NCI-H446 treated with DMSO at 0.1 percent for 48 hours (cell line): ENCODE measurements at regions not wholly inside any gene's neighbourhood (a gene's known extent, or its start where the extent isn't known, plus 50 kb on each side); places are given as distances from the start of the nearest gene placed in this dataset.

Experiments
- DNase-seq: peaks from one replicate; lab custom pipeline; 2025; lab: John Stamatoyannopoulos, UW

DNA sequence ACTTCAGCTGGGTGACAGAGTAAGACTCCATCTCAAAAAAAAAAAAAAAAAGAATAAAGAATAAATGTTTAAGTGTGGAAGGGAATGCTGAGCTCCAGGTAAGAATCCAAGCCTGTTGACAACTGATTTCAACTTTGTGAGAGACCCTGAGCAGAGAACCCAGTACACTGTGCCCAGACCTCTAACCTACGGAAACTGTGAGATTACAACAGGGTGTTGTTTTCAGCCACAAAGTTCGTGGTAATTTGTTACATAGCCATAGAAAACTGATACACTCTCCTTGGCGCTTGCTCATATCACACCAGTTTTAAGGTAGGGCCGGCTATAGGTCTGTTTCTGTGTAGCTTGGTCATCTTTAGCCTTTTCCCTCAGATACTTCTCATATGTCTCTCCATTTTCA is 98.4 kb upstream of the PAPOLG start:
- DNase-seq = no peak

DNA sequence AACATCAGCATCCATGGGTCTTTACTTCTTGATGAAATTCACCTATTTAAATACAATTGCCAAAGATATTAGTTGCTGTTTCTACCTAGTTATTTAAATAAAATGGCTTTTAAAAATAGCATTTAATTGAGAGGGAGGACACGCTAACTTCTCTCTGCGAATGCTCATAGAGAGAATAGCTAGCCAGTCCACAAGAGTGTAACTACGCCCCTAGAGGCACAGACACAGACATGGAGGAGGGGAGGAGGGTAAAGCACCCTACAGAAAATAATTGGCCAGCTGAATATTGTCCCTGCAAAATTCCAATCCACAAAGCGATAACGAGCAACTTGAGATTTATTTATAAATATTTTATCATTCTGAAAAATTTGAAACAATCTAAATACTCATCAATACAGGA is 97.0 kb upstream of the PAPOLG start:
- no peak for DNase-seq

DNA sequence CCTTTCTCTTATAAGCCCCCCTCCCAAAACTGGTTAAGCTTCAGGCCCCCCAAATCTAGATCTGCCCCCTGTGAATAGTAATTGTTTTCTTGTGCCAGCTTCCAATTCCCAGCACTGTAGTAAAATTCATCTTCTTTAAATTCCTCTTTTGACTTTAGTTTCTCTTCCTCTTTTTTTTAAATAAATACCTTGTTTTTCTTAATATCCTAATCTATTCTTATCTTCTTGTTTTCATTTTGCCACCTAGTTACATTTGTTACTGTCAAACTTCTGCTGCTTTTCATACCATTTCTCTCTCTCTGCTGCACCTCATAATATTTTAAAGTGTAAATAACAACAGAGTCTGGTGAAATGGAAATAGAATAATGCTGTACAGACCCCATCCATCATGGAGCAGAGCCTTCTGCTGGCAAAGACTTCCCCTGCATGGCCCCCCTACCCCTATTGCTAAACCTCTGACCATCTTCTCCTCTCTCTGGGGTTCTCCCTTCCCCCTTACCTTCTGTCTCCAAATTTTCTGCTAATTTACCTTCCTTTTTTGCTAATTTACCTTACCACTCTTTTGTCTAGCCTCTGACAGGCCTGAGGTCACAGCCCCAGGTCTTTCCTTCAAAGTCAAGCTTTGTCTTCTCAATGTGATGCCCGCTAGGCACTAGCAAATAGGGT is 94.9 kb upstream of the PAPOLG start:
- no peak for DNase-seq

DNA sequence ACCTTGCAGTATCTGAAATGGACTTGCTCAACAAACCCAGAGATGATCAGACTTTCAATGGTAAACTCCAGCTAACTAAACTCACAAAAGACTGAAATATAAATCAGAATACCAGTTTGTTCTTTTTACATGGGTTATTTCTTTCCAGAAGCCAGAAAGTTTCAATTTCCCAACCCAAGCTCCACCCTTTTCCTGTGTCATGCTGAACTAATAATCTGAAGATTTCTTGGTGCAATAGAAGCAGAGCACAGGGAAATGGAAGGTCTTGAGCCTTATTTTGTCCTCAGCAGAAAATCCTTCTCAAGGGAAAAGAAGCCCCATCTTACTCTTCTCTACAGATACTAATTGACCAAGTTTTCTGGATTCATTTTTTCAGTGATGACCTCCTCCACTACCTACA is 93.3 kb upstream of the PAPOLG start:
- DNase-seq = no peak

DNA sequence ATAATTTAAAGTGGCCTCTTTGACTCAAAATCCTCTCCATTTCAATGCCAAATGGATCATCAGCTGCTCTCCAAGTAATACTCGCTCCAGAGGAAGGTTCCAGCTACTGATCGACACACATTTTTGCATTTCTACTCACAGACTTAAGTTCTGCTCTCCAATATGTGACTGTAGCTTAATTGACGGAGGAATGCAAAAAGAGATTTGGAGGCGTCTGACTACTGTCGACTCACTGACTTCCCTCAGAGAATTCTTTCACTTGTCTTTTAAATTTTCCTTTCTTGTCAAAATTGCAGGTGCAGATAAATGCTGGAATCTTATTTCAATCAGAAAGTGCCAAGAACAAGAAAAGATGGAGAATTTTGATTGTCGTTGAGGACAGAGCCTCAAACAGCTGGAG is 84.1 kb upstream of the PAPOLG start:
- no peak for DNase-seq

DNA sequence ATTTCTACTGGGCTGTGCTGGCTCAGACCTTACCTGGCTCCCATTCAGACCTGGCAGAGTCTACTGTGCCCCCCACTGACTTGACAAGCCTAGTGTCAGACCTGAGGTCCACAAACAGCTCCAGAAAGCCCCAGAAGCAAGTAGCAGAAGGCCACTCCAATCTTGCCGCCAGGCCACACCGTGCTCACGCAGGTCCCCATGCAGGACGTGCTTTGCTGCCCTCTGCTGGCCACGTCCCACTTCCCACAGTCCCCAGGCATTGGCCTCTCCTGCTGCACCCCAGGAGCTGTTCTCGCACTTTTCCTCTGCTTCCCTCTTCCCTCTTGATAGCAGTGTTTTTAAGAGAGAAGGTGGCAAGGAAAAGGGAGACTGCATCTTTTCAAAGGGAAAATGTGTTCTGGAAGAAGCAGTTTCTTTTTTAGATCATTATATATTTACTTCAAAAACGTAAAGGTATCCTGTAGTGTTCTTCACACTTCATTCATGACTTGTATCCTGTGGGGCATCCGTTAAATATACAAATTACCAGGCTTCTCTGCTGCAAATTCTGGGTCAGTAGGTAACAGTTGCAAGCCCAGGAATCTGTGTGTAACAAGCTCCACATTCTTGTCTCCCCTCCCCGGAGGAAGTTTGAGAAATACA is 81.4 kb upstream of the PAPOLG start:
- peak; percentile 43 for DNase-seq

DNA sequence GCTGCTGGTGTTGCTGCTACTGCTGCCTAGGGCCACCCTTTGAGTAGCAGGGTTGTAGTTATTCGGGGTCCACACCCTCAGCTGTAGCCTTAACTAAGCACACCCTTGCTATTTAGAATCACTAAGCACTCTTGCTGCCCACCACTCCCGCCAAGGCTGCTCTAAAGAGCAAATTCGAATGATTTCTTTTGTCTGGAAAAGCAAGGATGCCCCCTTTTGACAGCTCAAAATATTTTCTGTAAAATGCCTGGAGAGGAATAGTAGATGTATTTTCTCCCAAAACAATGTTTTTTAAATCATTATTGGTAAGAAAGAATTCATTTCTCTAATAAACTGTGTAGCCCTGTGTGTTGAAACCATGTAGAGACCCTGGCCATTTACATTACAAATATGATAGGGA is 80.8 kb upstream of the PAPOLG start:
- DNase-seq = no peak

DNA sequence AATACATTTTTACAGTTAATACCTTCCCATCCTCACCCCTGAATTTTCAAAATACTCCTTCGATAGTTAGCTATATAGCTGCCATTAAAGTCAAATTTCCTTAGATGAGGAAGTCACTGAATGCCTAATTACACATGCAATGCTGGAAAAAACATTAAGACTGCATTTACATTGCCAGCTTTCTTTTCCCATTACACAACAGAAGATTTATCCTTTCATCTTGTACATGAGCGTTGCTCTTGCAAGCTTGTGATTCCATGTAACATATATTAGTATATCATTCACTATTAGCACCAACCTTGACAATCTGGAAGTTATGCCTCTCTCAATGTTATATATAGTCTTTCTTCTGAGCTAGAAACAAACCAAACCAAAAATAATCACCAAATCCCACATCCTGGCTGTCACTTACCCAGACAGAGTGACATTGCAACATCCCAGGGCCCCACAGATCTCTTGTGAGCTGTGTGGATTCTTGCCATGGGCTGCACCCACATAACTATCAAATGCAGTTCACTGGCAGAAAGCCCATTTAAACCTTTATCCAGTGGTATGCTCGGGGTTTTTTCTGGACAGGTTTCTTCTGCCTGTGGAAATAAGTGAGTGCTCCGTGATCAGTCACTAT is 79.2 kb upstream of the PAPOLG start:
- no peak for DNase-seq

DNA sequence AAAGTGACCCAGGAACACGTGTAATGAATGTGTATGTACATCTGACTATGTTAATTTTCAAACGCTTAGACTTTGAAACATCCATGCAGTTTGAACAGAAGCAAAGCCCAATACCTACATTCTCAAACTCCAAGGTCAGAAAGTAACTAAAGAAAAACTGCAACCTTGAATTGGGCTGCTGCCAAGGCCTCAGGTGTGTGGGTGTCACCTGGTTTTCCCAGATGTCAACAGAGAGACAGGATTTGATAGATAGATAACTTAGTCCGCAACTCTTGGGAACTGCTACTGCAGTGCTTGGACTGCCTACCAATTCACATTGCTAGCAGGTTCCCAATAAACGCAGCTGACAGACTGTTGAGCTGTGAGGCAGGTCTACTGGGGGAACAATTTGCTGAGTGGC is 78.7 kb upstream of the PAPOLG start:
- DNase-seq = no peak

DNA sequence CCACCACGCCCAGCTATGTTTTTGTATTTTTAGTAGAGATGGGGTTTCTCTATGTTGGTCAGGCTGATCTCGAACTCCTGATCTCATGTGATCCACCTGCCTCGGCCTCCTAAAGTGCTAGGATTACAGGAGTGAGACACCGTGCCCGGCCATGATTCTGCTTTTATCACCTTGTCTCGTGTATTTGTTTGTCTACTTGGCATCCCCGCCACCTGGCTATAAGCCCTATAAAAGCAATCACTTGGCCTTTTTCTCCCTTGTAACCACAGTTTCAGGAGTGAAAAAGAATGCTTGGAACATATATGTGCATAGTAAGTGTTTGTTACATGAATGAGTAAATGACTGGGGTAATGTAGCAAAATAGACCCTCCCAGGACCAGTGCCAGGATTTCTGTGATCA is 77.5 kb upstream of the PAPOLG start:
- DNase-seq = no peak

DNA sequence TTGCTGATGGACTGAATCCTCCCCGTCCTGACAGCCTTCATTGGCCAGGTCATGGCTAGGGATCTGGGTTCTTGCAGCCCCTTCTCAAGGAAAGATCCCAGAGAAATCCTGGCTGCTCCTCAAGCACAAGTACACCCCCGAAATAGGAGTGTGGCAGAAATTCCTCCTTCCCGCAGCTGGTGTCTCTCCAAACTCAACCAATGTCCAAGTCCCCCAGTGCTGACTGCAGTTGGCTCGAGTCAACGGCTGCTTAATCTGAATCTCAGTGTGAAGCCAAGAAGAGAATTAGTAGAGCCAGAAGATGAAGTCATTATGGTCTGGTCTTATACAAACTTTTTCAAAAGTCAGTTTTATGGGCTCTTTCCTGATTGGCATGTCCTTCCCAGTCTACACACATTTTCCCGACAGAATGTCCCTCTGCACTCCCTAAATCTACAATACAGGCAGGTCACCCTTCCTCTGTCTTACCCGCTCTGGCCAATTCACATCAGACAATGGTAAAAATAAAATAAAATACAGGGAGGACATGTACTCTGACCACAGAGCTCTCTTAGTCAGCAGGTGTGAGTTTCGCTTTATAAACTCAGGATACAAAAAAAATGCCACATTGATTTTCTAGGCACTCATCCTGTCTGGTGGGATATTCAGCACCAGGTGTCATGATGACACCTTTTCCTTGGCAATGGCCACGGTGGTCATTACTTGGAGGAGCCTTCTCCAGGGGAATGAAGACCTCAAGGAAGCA is 76.9 kb upstream of the PAPOLG start:
- DNase-seq = peak; percentile 20

DNA sequence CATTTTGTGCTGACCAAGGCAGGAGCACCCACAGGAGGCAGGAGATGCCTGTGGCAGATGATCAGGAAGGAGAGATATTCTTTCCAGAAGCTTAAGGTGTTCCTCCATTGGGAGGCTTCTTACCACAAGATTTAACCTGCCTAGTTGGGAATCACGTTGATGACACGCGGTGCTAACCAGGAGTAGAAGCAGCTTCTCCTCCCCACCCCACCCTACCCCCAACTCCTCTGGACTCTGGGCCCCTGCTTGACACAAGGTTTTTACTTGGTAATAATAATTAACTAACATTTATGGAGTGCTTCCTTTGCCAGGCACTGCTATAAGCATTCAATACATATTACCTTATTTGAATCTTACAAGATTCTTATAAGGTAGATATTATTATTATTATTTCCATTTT is 62.5 kb upstream of the PAPOLG start:
- no peak for DNase-seq

DNA sequence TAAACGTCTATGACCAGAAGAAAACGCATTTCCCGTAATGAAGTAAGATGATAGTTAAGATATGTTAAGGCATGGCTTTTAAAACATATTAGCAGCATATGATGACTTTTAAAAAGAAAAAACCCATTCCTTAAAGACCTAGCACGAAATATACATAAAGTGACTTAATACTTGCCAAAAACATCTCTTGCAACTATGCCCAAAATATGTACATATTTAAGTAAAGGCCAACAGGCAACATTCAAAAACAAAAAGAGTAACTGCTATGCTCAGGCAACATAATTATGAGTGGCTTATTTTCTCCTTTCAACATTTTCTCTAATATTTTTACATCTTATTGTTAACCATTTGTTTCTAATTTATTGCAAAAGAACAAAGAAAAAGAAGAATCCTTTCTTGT is 60.3 kb upstream of the PAPOLG start:
- DNase-seq = no peak

DNA sequence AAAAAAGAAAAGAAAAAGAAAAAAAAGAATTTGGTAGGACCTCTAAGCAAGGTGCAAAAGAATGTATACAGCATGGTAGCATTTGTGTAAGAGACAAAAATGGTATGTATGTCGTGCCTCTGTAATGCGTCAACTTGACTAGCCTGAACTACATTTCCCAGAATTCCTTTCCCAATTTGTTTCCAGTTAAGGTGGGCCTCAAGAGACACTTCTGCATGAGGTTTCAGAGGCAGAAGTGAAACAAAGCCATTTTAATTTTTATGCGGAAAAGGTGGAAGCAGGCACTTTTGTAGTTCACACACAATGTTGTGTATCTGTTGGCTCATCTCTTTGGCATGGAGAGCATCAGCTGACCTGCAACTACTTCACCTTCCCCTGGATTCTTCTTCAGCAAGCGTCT is 56.5 kb upstream of the PAPOLG start:
- DNase-seq = no peak

DNA sequence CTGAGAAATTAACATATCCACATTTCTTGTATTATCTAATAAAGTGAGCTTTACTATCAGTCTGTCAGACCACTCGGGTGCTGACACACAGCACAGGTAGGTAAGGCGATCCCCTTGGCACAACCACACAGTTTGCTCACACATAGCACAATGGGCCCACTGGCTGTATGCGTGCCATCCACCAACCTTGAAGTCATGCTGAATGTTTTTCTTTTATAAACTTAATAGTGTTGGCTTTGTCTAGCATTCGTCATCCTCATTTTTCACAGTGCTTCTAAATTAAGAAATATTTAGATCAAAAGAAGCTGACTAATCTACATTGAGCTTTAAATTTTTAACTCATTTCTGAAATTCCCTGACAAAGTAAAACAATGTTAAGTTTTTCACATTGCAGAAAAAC is 50.0 kb upstream of the PAPOLG start:
- DNase-seq = no peak
